ENCODE measurements at regions not wholly inside any gene's neighbourhood (a gene's known extent, or its start where the extent isn't known, plus 50 kb on each side); places are given as distances from the start of the nearest gene placed in this dataset.
"Not testable (repeated sequence)": the region's sequence is repeated elsewhere in the genome, so short reads cannot be mapped to it uniquely, and the experiment has no call there.

- DNase-seq (ENCODE audit: low spot score); H3K27me3 ChIP-seq (ENCODE audit: control insufficient read depth in 4 of 4, insufficient read depth in 4 of 4, low read length in 3 of 4); H3K27ac ChIP-seq (ENCODE audit: low read depth in 1 of 2, low read length in 2 of 2); H3K36me3 ChIP-seq (ENCODE audit: control insufficient read depth in 4 of 4, insufficient read depth in 3 of 4, low read depth in 1 of 4, low read length in 3 of 4); H3K9ac ChIP-seq (ENCODE audit: low read depth in 1 of 2, low read length in 2 of 2); H3K4me3 ChIP-seq (ENCODE audit: low read depth in 1 of 3, low read length in 3 of 3); H3K9me3 ChIP-seq (ENCODE audit: control insufficient read depth in 4 of 4, low read length in 3 of 4): not testable (repeated sequence)
- peaks cover 6 to 26% (median 11%) of the 10 kb centered on the region in 4 donors for H3K4me1 ChIP-seq (ENCODE audit: control insufficient read depth in 4 of 4, insufficient read depth in 4 of 4, low read length in 3 of 4)
- 25% methylated on average over 2 of the region's 2 CpGs for WGBS
- peak in 1 of 2 donors; percentile 6 for TF ChIP-seq HNF4A (conservative IDR thresholded peaks at IDR 0.05)
- peak; percentile 5 for TF ChIP-seq FOXA2 (IDR thresholded peaks at IDR 0.05)
Observed at GRCh38 chr15:75771054-75771453, 58.4 kb upstream of the CSPG4 start.

GRCh38 chr15:75770131-75770530 is 57.5 kb upstream of the CSPG4 start:
- H3K27me3 ChIP-seq (ENCODE audit: control insufficient read depth in 4 of 4, insufficient read depth in 4 of 4, low read length in 3 of 4) = no peaks in the 10 kb centered on the region
- no peaks in the 10 kb centered on the region for H3K9me3 ChIP-seq (ENCODE audit: control insufficient read depth in 4 of 4, low read length in 3 of 4)
- no peak overlapping the region for H3K4me3 ChIP-seq (ENCODE audit: low read depth in 1 of 3, low read length in 3 of 3)
- TF ChIP-seq MAX (IDR thresholded peaks at IDR 0.05) (no peak), ATF3 (IDR thresholded peaks at IDR 0.05) (no peak), HNF4G (IDR thresholded peaks at IDR 0.05) (no peak), RAD21 (IDR thresholded peaks at IDR 0.05) (no peak), FOXA2 (IDR thresholded peaks at IDR 0.05) (no peak), TAF1 (conservative IDR thresholded peaks at IDR 0.05) (no peak), RXRA (IDR thresholded peaks at IDR 0.05) (no peak), HNF4A (conservative IDR thresholded peaks at IDR 0.05) (no peak), YY1 (IDR thresholded peaks at IDR 0.05) (no peak), NR2F2 (IDR thresholded peaks at IDR 0.05) (no peak), REST (IDR thresholded peaks at IDR 0.05) (no peak), ZBTB33 (IDR thresholded peaks at IDR 0.05) (no peak), JUND (IDR thresholded peaks at IDR 0.05) (no peak), FOXA1 (IDR thresholded peaks at IDR 0.05) (no peak), CTCF (IDR thresholded peaks at IDR 0.05; ENCODE audit: low read depth, low read length, missing input control) (no peak), EGR1 (IDR thresholded peaks at IDR 0.05; ENCODE audit: low read depth in 2 of 2) (no peak)
- H3K27ac ChIP-seq (ENCODE audit: low read depth in 1 of 2, low read length in 2 of 2) = no peak overlapping the region
- H3K36me3 ChIP-seq (ENCODE audit: control insufficient read depth in 4 of 4, insufficient read depth in 3 of 4, low read depth in 1 of 4, low read length in 3 of 4) = no peaks in the 10 kb centered on the region
- no peak overlapping the region for H3K9ac ChIP-seq (ENCODE audit: low read depth in 1 of 2, low read length in 2 of 2)
- peaks cover 6 to 23% (median 11%) of the 10 kb centered on the region in 4 donors for H3K4me1 ChIP-seq (ENCODE audit: control insufficient read depth in 4 of 4, insufficient read depth in 4 of 4, low read length in 3 of 4)
- DNase-seq (ENCODE audit: low spot score) = no peak
- WGBS = 89% methylated on average over 3 of the region's 3 CpGs

GRCh38 chr15:75768526-75768925 is 55.9 kb upstream of the CSPG4 start:
- H3K9me3 ChIP-seq (ENCODE audit: control insufficient read depth in 4 of 4, low read length in 3 of 4); H3K4me3 ChIP-seq (ENCODE audit: low read depth in 1 of 3, low read length in 3 of 3); H3K27me3 ChIP-seq (ENCODE audit: control insufficient read depth in 4 of 4, insufficient read depth in 4 of 4, low read length in 3 of 4); H3K27ac ChIP-seq (ENCODE audit: low read depth in 1 of 2, low read length in 2 of 2); H3K36me3 ChIP-seq (ENCODE audit: control insufficient read depth in 4 of 4, insufficient read depth in 3 of 4, low read depth in 1 of 4, low read length in 3 of 4); H3K9ac ChIP-seq (ENCODE audit: low read depth in 1 of 2, low read length in 2 of 2); DNase-seq (ENCODE audit: low spot score): not testable (repeated sequence)
- 94% methylated on average over 3 of the region's 3 CpGs for WGBS
- peaks cover 4 to 24% (median 11%) of the 10 kb centered on the region in 4 donors for H3K4me1 ChIP-seq (ENCODE audit: control insufficient read depth in 4 of 4, insufficient read depth in 4 of 4, low read length in 3 of 4)

GRCh38 chr15:75765551-75766305 is 53.1 kb upstream of the CSPG4 start:
- not testable (repeated sequence) for H3K4me3 ChIP-seq (ENCODE audit: low read depth in 1 of 3, low read length in 3 of 3); H3K27ac ChIP-seq (ENCODE audit: low read depth in 1 of 2, low read length in 2 of 2); H3K9me3 ChIP-seq (ENCODE audit: control insufficient read depth in 4 of 4, low read length in 3 of 4); H3K36me3 ChIP-seq (ENCODE audit: control insufficient read depth in 4 of 4, insufficient read depth in 3 of 4, low read depth in 1 of 4, low read length in 3 of 4); H3K9ac ChIP-seq (ENCODE audit: low read depth in 1 of 2, low read length in 2 of 2); H3K27me3 ChIP-seq (ENCODE audit: control insufficient read depth in 4 of 4, insufficient read depth in 4 of 4, low read length in 3 of 4); DNase-seq (ENCODE audit: low spot score)
- H3K4me1 ChIP-seq (ENCODE audit: control insufficient read depth in 4 of 4, insufficient read depth in 4 of 4, low read length in 3 of 4) = peaks cover 7 to 16% (median 10%) of the 10 kb centered on the region in 4 donors
- WGBS = 95% methylated on average over 13 of the region's 13 CpGs
